ENCODE measurements at regions not wholly inside any gene's neighbourhood (a gene's known extent, or its start where the extent isn't known, plus 50 kb on each side); places are given as distances from the start of the nearest gene placed in this dataset.
"Not testable (repeated sequence)": the region's sequence is repeated elsewhere in the genome, so short reads cannot be mapped to it uniquely, and the experiment has no call there.

- no peak for DNase-seq (ENCODE audit: low spot score)
Observed at GRCh38 chr1:221025956-221026355, 146.7 kb downstream of the HLX start.

GRCh38 chr1:221029981-221030649 is 150.9 kb downstream of the HLX start:
- DNase-seq (ENCODE audit: low spot score) = no peak

- no peak for DNase-seq (ENCODE audit: low spot score)
Observed at GRCh38 chr1:221030990-221031389, 151.7 kb downstream of the HLX start.

GRCh38 chr1:221031458-221032203 is 152.4 kb downstream of the HLX start:
- DNase-seq (ENCODE audit: low spot score) = no peak

- no peak for DNase-seq (ENCODE audit: low spot score)
Observed at GRCh38 chr1:221032204-221032585, 153.0 kb downstream of the HLX start.

GRCh38 chr1:221032637-221033280 is 153.5 kb downstream of the HLX start:
- DNase-seq (ENCODE audit: low spot score) = no peak

- no peak for DNase-seq (ENCODE audit: low spot score)
Observed at GRCh38 chr1:221035662-221036153, 156.5 kb downstream of the HLX start.

GRCh38 chr1:221039616-221040015 is 160.4 kb downstream of the HLX start:
- no peak for DNase-seq (ENCODE audit: low spot score)

GRCh38 chr1:221040101-221040500 is 160.9 kb downstream of the HLX start:
- DNase-seq (ENCODE audit: low spot score) = no peak

- no peak for DNase-seq (ENCODE audit: low spot score)
Observed at GRCh38 chr1:221040691-221041285, 161.5 kb downstream of the HLX start.

- no peak for DNase-seq (ENCODE audit: low spot score)
Observed at GRCh38 chr1:221044538-221044937, 165.3 kb downstream of the HLX start.

GRCh38 chr1:221045151-221045550 is 165.9 kb downstream of the HLX start:
- no peak for DNase-seq (ENCODE audit: low spot score)

GRCh38 chr1:221045842-221046831 is 166.9 kb downstream of the HLX start:
- DNase-seq (ENCODE audit: low spot score) = no peak

GRCh38 chr1:221051391-221051790 is 172.1 kb downstream of the HLX start:
- not testable (repeated sequence) for DNase-seq (ENCODE audit: low spot score)

- DNase-seq (ENCODE audit: low spot score) = no peak
Observed at GRCh38 chr1:221053889-221054288, 174.6 kb downstream of the HLX start.

- no peak for DNase-seq (ENCODE audit: low spot score)
Observed at GRCh38 chr1:221059506-221059905, 180.3 kb downstream of the HLX start.

GRCh38 chr1:221063651-221064050 is 184.4 kb downstream of the HLX start:
- no peak for DNase-seq (ENCODE audit: low spot score)

- DNase-seq (ENCODE audit: low spot score) = no peak
Observed at GRCh38 chr1:221066351-221067001, 187.2 kb downstream of the HLX start.

GRCh38 chr1:221067721-221068120 is 188.5 kb downstream of the HLX start:
- DNase-seq (ENCODE audit: low spot score) = no peak

- no peak for DNase-seq (ENCODE audit: low spot score)
Observed at GRCh38 chr1:221069178-221069903, 190.1 kb downstream of the HLX start.
